ENCODE measurements at regions not wholly inside any gene's neighbourhood (a gene's known extent, or its start where the extent isn't known, plus 50 kb on each side); places are given as distances from the start of the nearest gene placed in this dataset.

DNA sequence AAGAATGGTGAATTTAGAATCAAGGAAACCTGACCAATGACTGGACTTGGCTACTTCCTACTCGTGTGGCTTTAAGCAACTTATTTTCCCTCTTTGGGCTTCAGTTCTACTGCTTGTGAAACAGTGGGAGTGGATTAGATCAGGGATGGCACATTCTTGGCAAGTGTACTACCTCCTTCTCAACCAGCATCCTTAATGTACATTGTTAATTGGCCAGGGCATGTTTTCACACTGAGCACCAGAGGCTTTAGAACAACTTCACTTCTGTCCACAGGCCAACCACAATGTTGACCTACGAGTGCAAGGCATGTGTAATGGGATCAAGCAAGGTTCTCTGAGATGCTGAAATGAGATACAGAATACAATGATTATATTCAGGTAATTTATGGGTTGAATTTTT, 315.3 kb downstream of the ADRA2A start:
- Mint-ChIP-seq H3K9me3 (no peaks in the 10 kb centered on the region), H3K4me3 (ENCODE audit: low read depth) (no peak overlapping the region), H3K27me3 (ENCODE audit: low read depth) (no peaks in the 10 kb centered on the region), H3K27ac (no peak overlapping the region), H3K4me1 (ENCODE audit: low read depth) (no peaks in the 10 kb centered on the region), H3K36me3 (ENCODE audit: low read depth) (no peaks in the 10 kb centered on the region)
- no peak for DNase-seq (ENCODE audit: low spot score)
- intact Hi-C loops (cut with micrococcal nuclease) = no loop called here

DNA sequence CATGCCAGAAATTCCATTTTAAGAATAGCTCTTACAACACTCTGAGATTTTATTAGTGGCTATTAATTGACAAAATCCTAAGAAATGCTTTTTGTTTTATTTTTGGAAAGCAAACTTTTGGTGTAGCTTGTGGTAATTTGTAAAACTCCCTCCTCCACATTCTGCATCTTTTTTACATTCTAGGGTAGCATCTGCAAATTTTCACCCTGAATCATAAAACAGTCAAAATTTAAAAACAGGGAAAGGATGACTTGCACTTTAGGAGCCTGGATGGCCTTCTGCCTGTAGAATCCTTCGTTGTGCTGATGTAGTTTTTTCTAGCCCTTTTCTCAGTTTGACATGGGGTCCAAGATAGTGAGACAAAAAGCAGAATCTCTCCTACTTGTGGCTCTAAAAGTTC, 316.1 kb downstream of the ADRA2A start:
- H3K4me1 Mint-ChIP-seq (ENCODE audit: low read depth) = no peaks in the 10 kb centered on the region
- intact Hi-C loops (cut with micrococcal nuclease) = no loop called here
- H3K9me3 Mint-ChIP-seq = no peaks in the 10 kb centered on the region
- no peaks in the 10 kb centered on the region for H3K36me3 Mint-ChIP-seq (ENCODE audit: low read depth)
- no peak overlapping the region for H3K27ac Mint-ChIP-seq
- no peaks in the 10 kb centered on the region for H3K27me3 Mint-ChIP-seq (ENCODE audit: low read depth)
- no peak for DNase-seq (ENCODE audit: low spot score)
- H3K4me3 Mint-ChIP-seq (ENCODE audit: low read depth) = no peak overlapping the region

DNA sequence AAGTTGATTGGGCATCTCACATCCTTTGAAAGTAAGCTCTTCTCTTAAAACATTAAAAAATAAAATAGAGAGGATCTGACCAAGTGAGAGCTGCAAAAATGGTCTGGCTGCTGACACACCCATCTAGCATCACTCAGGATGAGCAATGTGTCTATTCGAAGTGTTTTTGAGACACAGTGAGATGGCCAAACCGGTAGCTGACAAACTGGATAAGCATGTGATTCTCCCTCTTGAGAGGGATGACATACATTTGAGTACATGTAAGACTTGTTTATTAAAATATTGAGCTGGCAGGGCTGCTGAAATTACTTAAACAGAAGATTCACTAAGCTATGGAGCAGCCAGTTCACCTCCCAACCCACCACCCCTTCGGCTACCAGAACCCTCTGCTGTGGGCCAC, 333.9 kb downstream of the ADRA2A start:
- Mint-ChIP-seq H3K27me3 (ENCODE audit: low read depth) (no peaks in the 10 kb centered on the region), H3K4me1 (ENCODE audit: low read depth) (no peaks in the 10 kb centered on the region), H3K9me3 (no peaks in the 10 kb centered on the region), H3K36me3 (ENCODE audit: low read depth) (no peaks in the 10 kb centered on the region), H3K27ac (no peak overlapping the region), H3K4me3 (ENCODE audit: low read depth) (no peak overlapping the region)
- no peak for DNase-seq (ENCODE audit: low spot score)
- intact Hi-C loops (cut with micrococcal nuclease) = no loop called here

DNA sequence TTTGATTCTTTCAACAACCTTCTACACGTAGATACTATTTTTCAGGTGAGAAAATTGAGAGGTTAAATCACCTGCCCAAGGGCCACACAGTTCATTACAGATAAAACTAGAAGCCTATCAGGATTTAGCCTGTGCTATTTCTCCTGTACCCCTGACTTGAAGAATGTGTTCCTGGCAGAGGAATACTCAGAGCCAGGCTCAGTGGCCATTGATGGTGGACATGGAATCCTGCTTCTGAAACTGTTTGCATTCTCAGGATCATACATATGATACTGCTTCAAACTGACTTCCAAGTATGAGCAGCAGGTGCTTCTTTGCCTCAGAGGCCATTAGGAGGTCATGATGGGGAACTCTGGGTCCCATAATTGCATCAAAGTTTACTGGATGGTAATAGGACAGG, 348.6 kb downstream of the ADRA2A start:
- Mint-ChIP-seq H3K4me1 (ENCODE audit: low read depth) (no peaks in the 10 kb centered on the region), H3K9me3 (no peaks in the 10 kb centered on the region), H3K36me3 (ENCODE audit: low read depth) (no peaks in the 10 kb centered on the region), H3K27ac (no peak overlapping the region), H3K4me3 (ENCODE audit: low read depth) (no peak overlapping the region), H3K27me3 (ENCODE audit: low read depth) (no peaks in the 10 kb centered on the region)
- no peak for DNase-seq (ENCODE audit: low spot score)
- intact Hi-C loops (cut with micrococcal nuclease) = loop anchor here (1.0 kb wide), 1 partner anchor 43 kb away; no protein-coding TSS in a partner anchor

DNA sequence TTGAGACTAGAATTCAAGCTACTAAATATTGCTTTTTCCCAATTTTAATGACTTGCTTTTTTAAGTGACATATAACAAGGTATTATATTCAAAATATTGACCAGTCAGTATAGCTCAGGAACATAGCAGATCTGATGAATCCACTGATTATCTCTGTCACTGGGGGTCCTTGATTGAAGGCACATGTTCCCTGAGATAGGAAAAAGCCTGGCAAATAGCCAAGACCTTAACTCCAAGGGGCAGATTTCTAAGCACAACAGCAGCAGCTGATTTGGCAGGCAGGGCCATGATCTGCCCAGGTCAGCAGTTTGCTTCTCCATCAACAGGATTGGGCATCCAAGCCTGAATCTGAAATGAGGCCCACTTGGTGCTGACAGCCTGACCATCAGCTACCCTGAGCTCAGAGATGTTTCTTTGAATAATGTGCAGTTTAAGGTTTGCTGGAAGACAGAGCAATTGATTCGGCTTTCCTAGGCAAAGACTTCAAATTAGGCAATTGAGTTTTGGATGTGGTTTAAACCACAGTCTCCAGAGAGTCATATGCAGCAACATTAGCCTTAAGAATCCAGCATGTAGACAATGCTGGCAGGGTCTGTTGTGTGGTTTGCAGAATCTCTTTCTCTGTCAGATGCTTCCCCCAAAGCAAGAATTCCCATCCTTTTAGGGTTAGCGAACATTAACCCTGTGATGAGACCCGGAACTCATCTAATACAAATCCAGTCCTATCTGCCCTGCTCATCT, 352.6 kb downstream of the ADRA2A start:
- no peaks in the 10 kb centered on the region for H3K4me1 Mint-ChIP-seq (ENCODE audit: low read depth)
- H3K36me3 Mint-ChIP-seq (ENCODE audit: low read depth) = no peaks in the 10 kb centered on the region
- intact Hi-C loops (cut with micrococcal nuclease) = no loop called here
- no peak for DNase-seq (ENCODE audit: low spot score)
- no peaks in the 10 kb centered on the region for H3K27me3 Mint-ChIP-seq (ENCODE audit: low read depth)
- no peaks in the 10 kb centered on the region for H3K9me3 Mint-ChIP-seq
- no peak overlapping the region for H3K4me3 Mint-ChIP-seq (ENCODE audit: low read depth)
- H3K27ac Mint-ChIP-seq = no peak overlapping the region

DNA sequence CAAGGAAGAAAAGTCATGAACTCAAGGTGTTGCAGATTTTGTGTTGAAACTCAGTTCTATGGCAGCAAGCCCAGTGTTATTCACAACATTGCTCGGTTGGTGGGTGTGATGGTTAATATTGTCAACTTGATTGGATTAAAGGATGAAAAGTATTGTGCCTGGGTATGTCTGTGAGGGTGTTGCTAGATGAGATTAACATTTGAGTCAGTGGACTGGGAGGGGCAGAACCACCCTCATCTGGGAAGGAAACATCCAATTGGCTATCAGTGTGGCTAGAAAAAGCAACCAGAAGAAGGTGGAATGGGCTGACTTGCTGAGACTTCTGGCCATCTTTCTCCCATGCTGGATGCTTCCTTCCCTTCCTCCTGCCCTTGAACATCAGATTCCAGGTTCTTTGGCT, 353.2 kb downstream of the ADRA2A start:
- intact Hi-C loops (cut with micrococcal nuclease) = no loop called here
- H3K27ac Mint-ChIP-seq = no peak overlapping the region
- no peaks in the 10 kb centered on the region for H3K27me3 Mint-ChIP-seq (ENCODE audit: low read depth)
- no peak overlapping the region for H3K4me3 Mint-ChIP-seq (ENCODE audit: low read depth)
- no peaks in the 10 kb centered on the region for H3K9me3 Mint-ChIP-seq
- no peaks in the 10 kb centered on the region for H3K4me1 Mint-ChIP-seq (ENCODE audit: low read depth)
- no peak for DNase-seq (ENCODE audit: low spot score)
- no peaks in the 10 kb centered on the region for H3K36me3 Mint-ChIP-seq (ENCODE audit: low read depth)

DNA sequence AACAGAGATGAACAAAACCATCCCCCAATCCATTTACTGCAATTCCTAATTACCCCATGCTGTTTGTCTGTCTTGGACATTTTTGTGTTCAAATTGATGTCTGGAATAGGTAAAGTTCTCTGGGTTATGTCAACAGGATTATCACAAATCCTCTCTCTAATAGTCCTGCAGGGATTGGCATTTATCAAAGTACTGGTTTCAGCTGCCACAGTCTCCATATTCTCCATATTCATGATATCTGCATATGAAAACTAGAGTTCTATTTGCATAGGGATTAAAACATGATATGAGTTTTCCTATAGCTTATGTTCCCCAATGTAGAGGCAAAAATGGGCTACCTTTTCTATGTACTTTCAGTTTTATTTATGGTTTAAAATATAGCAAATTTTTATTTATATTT, 355.8 kb downstream of the ADRA2A start:
- intact Hi-C loops (cut with micrococcal nuclease) = no loop called here
- H3K27ac Mint-ChIP-seq = no peak overlapping the region
- H3K9me3 Mint-ChIP-seq = no peaks in the 10 kb centered on the region
- H3K27me3 Mint-ChIP-seq (ENCODE audit: low read depth) = no peaks in the 10 kb centered on the region
- H3K36me3 Mint-ChIP-seq (ENCODE audit: low read depth) = no peaks in the 10 kb centered on the region
- no peak for DNase-seq (ENCODE audit: low spot score)
- no peaks in the 10 kb centered on the region for H3K4me1 Mint-ChIP-seq (ENCODE audit: low read depth)
- H3K4me3 Mint-ChIP-seq (ENCODE audit: low read depth) = no peak overlapping the region

DNA sequence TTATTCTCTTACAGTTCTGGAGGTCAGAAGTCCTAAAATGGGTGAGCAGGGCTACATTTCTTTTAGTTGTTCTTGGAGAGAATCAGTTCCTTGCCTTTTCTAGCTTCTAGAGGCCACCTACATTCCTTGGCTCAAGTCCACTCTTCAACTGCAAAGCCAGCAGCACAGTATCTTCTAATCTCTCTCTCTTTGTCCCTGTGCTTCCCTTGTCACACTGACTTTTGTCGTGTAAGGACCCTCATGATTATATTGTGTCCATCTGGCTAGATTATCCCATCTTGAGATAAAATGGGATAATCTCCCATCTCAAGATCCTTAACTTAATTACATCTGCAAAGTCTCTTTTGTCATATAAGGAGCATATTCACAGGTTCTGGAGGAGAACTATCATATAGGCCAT, 359.0 kb downstream of the ADRA2A start:
- Mint-ChIP-seq H3K9me3 (no peaks in the 10 kb centered on the region), H3K36me3 (ENCODE audit: low read depth) (no peaks in the 10 kb centered on the region), H3K4me3 (ENCODE audit: low read depth) (no peak overlapping the region), H3K27me3 (ENCODE audit: low read depth) (no peaks in the 10 kb centered on the region), H3K27ac (no peak overlapping the region), H3K4me1 (ENCODE audit: low read depth) (no peaks in the 10 kb centered on the region)
- no peak for DNase-seq (ENCODE audit: low spot score)
- intact Hi-C loops (cut with micrococcal nuclease) = no loop called here

DNA sequence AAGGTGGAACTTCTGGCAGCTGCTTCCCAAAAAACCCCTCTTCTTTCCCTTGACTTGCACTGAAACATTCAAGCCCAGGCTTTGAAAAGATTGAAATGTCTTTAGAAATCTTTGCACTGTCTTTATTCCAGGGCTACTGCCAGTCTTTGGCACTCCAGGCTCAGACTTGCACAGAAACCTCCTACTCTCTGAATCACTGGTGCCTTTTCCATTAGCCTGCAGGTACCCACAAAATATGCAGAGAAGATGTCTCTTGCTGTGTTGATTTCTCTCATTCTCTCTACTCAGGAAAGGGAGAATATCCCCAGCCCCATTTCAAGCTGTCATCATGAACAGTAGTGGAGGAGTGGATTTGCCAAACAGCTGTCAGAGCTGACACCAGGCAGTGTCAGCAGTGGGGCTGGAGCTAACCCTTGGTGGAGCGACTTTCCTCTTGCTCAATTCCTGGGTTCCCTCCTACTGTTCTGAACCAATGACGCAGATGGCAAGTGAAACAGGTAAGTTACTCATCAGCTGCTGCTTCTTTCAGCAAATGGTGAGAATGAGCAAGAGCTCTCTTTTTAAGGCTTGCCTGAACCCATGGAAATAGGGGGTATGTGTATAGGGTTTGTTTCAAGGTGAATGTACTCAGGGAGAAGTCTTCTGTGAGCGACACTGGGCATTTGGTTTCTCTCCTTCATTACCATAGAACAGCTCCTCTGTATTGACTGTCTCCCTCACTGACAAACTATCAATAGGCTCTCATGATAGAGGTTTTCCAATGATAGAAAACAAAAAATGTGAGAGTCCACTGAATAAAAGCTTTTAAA, 362.4 kb downstream of the ADRA2A start:
- H3K36me3 Mint-ChIP-seq (ENCODE audit: low read depth) = no peaks in the 10 kb centered on the region
- intact Hi-C loops (cut with micrococcal nuclease) = no loop called here
- H3K27me3 Mint-ChIP-seq (ENCODE audit: low read depth) = no peaks in the 10 kb centered on the region
- H3K9me3 Mint-ChIP-seq = no peaks in the 10 kb centered on the region
- no peak for DNase-seq (ENCODE audit: low spot score)
- H3K4me1 Mint-ChIP-seq (ENCODE audit: low read depth) = no peaks in the 10 kb centered on the region
- no peak overlapping the region for H3K4me3 Mint-ChIP-seq (ENCODE audit: low read depth)
- no peak overlapping the region for H3K27ac Mint-ChIP-seq

DNA sequence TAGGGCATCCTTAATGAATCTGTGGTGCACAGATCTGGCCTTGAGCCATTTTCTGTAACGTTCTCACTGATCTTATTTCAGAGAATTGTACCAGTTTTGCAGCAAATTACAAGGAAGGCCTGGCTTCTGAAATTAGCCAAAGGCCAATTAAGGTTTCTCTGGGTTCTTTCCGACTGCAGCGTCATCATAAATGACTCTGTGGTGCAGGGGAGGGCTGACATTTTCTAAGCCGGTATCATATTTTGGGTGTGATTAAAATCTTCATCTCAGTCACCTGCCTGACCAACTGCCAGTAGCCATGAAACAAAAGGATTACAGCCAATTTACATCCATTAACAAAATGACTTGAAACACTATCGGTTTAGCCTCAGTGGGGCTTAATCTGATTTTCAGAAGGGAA, 363.7 kb downstream of the ADRA2A start:
- intact Hi-C loops (cut with micrococcal nuclease) = no loop called here

DNA sequence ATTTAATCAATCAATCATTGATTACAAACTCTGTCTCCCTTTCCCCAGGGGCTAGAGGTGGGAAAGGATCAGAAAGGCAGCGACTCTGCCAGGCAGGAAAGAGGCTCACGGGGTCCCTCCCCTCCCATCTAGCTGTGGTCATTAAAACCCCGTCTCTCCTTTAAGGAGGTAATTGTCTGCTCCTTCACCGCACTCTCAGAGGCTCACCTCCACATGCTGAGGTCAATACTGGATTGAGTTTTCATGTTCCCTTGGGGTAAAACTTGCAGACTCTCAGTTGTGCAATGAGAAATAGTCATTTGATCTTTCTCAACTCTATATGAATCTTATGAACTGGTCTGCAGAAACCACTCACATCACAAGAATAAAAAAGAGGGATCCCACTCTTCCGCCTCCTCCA, 368.8 kb downstream of the ADRA2A start:
- H3K4me1 Mint-ChIP-seq (ENCODE audit: low read depth) = no peaks in the 10 kb centered on the region
- no peak overlapping the region for H3K27ac Mint-ChIP-seq
- intact Hi-C loops (cut with micrococcal nuclease) = no loop called here
- no peaks in the 10 kb centered on the region for H3K36me3 Mint-ChIP-seq (ENCODE audit: low read depth)
- H3K4me3 Mint-ChIP-seq (ENCODE audit: low read depth) = no peak overlapping the region
- no peaks in the 10 kb centered on the region for H3K27me3 Mint-ChIP-seq (ENCODE audit: low read depth)
- DNase-seq (ENCODE audit: low spot score) = no peak
- H3K9me3 Mint-ChIP-seq = no peaks in the 10 kb centered on the region

More for the DNA sequence above, 363.7 kb downstream of the ADRA2A start:
- Mint-ChIP-seq H3K36me3 (ENCODE audit: low read depth) (no peaks in the 10 kb centered on the region), H3K27ac (no peak overlapping the region), H3K9me3 (no peaks in the 10 kb centered on the region), H3K4me1 (ENCODE audit: low read depth) (no peaks in the 10 kb centered on the region), H3K4me3 (ENCODE audit: low read depth) (no peak overlapping the region), H3K27me3 (ENCODE audit: low read depth) (no peaks in the 10 kb centered on the region)
- DNase-seq (ENCODE audit: low spot score) = no peak

DNA sequence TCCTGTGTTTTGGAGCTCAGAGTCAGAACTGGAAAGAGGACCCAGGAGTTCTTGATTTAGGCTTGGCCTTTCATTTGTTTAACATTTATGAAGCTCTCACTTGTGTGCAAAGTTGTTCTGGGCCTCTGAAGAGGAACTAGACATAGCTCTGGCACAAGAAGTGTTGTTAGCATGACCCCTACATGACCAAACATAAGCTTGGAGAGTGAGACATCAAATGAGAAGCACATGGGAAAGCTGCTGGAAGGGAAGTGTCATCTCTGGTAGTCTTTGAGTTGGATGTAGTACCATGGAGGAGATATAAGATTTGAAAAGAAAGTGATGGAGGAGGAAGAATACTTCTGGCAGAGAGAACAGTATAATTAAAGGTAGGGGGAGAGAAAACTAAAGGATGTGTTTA, 370.1 kb downstream of the ADRA2A start:
- Mint-ChIP-seq H3K4me3 (ENCODE audit: low read depth) (no peak overlapping the region), H3K27me3 (ENCODE audit: low read depth) (no peaks in the 10 kb centered on the region), H3K9me3 (no peaks in the 10 kb centered on the region), H3K36me3 (ENCODE audit: low read depth) (no peaks in the 10 kb centered on the region), H3K27ac (no peak overlapping the region), H3K4me1 (ENCODE audit: low read depth) (no peaks in the 10 kb centered on the region)
- no peak for DNase-seq (ENCODE audit: low spot score)
- intact Hi-C loops (cut with micrococcal nuclease) = no loop called here

DNA sequence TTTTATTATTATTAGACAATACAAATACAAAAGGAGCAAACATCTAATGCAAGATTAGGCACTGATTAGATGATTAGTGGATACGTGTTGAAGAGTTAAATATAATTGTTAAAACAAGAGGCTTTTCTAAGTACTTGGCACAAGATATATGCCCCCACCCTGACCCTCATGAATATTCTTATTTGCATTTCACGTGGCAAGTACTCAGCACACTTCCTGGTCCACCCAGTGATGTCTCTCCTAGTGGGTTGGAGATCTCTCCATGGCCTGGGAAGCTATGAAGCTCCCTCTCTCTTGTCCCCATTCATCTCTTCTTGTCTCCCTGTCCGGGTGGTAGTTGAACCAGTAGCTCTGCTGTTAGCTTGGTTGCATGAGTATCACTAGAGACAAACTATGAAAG, 375.3 kb downstream of the ADRA2A start:
- no peaks in the 10 kb centered on the region for H3K4me1 Mint-ChIP-seq (ENCODE audit: low read depth)
- H3K9me3 Mint-ChIP-seq = no peaks in the 10 kb centered on the region
- no peaks in the 10 kb centered on the region for H3K36me3 Mint-ChIP-seq (ENCODE audit: low read depth)
- H3K27me3 Mint-ChIP-seq (ENCODE audit: low read depth) = no peaks in the 10 kb centered on the region
- no peak for DNase-seq (ENCODE audit: low spot score)
- H3K27ac Mint-ChIP-seq = no peak overlapping the region
- intact Hi-C loops (cut with micrococcal nuclease) = no loop called here
- H3K4me3 Mint-ChIP-seq (ENCODE audit: low read depth) = no peak overlapping the region

Measured in activated T-helper 2 cell treated with anti-CD3 and anti-CD28 coated beads, Interferon-gamma antibody, Interleukin-2, Interleukin-4, amounts not matched to agents 10 μg/mL and 5 μg/mL and 100 μg/mL, durations not matched to agents 14 hours and 24 hours and 36 hours (primary cell).